ENCODE measurements at regions not wholly inside any gene's neighbourhood (a gene's known extent, or its start where the extent isn't known, plus 50 kb on each side); places are given as distances from the start of the nearest gene placed in this dataset.

DNA sequence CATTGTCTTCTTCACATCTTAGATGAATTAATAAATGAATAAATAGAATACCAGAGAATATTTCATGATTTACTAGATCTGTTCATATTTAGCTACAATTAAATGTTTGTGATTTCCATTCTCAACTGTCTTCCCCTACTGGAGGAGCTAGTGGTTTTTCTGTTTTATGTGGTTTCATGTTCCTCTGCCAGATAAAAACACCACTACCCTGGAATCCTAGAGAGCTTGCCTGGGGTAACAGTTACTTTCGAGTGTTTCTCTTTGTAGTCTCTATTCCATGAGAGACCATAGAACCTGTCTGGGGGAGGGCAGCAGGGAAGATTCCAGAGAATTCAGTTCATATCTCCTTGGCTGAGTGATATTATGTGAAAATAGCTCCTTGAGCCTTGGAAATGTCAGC is 349.2 kb downstream of the INSIG2 start:
- DNase-seq (ENCODE audit: low spot score) = no peak
- in situ Hi-C loops (cut with MboI; ENCODE audit: low pct_unique_long_range_greater_than_20kb, low sequenced_read_pairs, unreplicated experiment) = no loop called here
- TF ChIP-seq, protein P1, sequence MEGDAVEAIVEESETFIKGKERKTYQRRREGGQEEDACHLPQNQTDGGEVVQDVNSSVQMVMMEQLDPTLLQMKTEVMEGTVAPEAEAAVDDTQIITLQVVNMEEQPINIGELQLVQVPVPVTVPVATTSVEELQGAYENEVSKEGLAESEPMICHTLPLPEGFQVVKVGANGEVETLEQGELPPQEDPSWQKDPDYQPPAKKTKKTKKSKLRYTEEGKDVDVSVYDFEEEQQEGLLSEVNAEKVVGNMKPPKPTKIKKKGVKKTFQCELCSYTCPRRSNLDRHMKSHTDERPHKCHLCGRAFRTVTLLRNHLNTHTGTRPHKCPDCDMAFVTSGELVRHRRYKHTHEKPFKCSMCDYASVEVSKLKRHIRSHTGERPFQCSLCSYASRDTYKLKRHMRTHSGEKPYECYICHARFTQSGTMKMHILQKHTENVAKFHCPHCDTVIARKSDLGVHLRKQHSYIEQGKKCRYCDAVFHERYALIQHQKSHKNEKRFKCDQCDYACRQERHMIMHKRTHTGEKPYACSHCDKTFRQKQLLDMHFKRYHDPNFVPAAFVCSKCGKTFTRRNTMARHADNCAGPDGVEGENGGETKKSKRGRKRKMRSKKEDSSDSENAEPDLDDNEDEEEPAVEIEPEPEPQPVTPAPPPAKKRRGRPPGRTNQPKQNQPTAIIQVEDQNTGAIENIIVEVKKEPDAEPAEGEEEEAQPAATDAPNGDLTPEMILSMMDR (IDR thresholded peaks at IDR 0.05; ENCODE audit: extremely low read depth, insufficient read depth, missing control alignments) = no peak

DNA sequence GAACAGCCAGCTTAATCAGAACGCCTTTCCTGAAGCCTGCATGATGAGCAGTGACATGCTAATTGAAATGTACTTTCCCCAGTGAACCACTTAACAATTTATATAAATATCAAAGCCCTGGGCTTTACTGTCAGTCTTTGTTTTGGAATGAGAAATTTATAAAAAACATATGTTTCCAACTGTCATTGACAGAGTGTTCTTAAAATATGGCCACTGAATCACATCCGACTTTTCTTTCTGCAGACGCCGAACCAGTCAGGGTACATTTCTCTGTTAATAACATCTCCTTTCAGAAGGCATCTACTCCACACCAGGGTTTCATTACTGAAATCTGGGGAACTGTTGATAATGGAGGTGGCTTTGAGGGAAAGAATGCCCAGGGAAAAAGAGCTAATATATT is 343.7 kb downstream of the INSIG2 start:
- in situ Hi-C loops (cut with MboI; ENCODE audit: low pct_unique_long_range_greater_than_20kb, low sequenced_read_pairs, unreplicated experiment) = no loop called here
- DNase-seq (ENCODE audit: low spot score) = no peak
- TF ChIP-seq, protein P1 (IDR thresholded peaks at IDR 0.05; ENCODE audit: extremely low read depth, insufficient read depth, missing control alignments) = no peak

DNA sequence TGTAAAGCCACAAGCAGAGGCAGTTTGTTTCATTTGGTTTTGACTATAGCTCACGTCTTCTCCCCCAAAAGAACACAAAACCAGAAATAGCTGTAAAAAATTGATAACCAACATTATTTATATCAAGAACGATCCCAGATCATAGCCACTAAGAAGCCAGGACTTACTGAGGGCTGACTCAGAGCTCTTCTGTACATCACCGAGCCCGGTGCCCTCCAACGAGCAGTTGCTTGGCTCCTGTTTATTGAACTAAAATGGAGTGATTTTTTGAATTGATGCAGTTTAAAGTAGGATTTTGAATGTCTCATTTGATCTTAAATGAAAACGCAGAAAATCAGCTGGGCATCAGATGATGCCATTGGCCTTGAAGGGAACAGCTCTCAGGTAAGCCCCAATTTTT is 343.3 kb downstream of the INSIG2 start:
- in situ Hi-C loops (cut with MboI; ENCODE audit: low pct_unique_long_range_greater_than_20kb, low sequenced_read_pairs, unreplicated experiment) = no loop called here
- TF ChIP-seq, protein P1 (IDR thresholded peaks at IDR 0.05; ENCODE audit: extremely low read depth, insufficient read depth, missing control alignments) = no peak
- no peak for DNase-seq (ENCODE audit: low spot score)

DNA sequence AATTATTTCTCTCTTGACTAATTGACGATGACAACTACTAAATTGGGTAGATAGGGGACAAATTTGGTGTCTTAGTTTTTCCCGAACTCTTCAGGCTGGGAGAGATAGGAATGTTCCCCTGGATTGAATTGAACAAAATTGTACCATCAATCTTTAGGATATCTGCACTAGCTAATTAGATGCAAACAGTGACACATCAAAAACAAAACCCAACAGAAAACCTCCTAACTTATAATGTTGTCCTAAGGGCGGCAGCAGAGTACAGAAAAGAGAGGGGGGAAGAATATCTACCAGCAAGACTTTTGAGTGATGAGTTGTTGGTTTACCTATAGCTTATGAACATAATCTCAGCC is 342.9 kb downstream of the INSIG2 start:
- no peak for DNase-seq (ENCODE audit: low spot score)
- in situ Hi-C loops (cut with MboI; ENCODE audit: low pct_unique_long_range_greater_than_20kb, low sequenced_read_pairs, unreplicated experiment) = no loop called here
- TF ChIP-seq, protein P1 (IDR thresholded peaks at IDR 0.05; ENCODE audit: extremely low read depth, insufficient read depth, missing control alignments) = no peak

DNA sequence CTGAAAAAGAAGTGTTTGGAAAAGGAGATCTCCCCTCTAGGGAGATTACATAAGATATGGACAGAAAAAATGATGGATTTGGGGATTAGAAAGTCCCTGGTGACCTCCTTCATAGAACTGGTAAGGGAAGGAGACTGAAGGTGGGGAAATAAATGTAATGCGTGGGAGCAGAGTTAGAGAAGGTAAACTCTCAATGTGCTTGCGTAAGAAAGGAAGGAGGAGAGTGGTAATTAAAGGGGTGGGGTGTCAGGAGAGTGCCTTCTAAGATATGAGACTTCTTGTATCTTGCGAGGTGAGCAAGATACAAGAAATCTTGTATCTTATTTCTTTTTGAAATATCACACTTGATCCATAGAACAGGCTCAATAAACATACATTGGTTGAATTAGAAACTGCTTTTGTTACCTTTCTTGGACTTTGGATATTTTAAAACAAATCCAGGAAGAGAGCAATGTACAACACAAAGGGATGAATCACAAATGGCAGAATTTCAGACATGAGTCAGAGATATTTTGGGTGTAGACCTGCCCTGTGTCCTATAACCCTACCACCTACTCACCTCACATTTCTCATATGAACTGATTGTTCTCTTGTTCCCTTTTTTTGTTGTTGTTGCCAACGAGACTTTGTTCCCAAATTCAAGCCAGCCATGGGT is 342.4 kb downstream of the INSIG2 start:
- in situ Hi-C loops (cut with MboI; ENCODE audit: low pct_unique_long_range_greater_than_20kb, low sequenced_read_pairs, unreplicated experiment) = no loop called here
- TF ChIP-seq, protein P1 (IDR thresholded peaks at IDR 0.05; ENCODE audit: extremely low read depth, insufficient read depth, missing control alignments) = no peak
- no peak for DNase-seq (ENCODE audit: low spot score)

DNA sequence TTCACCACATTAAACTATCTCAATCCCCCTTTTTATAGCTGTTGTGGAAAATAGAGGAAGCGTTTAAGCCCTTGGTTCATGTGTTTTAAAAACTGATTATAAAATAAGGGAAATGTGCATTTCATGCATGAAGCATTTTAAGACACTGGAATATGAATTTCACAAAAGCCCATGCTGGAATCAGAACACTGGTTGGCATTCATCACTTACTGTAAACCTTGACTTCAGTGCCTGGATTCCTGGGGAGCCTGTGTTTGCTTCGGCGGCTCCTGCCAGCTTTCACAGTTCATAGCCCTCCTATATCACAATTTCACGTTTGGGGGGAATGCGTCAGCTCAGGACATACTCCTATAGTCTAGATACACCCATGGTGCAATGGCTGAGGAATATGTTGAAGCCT is 336.9 kb downstream of the INSIG2 start:
- no peak for DNase-seq (ENCODE audit: low spot score)
- in situ Hi-C loops (cut with MboI; ENCODE audit: low pct_unique_long_range_greater_than_20kb, low sequenced_read_pairs, unreplicated experiment) = no loop called here
- TF ChIP-seq, protein P1 (IDR thresholded peaks at IDR 0.05; ENCODE audit: extremely low read depth, insufficient read depth, missing control alignments) = no peak

DNA sequence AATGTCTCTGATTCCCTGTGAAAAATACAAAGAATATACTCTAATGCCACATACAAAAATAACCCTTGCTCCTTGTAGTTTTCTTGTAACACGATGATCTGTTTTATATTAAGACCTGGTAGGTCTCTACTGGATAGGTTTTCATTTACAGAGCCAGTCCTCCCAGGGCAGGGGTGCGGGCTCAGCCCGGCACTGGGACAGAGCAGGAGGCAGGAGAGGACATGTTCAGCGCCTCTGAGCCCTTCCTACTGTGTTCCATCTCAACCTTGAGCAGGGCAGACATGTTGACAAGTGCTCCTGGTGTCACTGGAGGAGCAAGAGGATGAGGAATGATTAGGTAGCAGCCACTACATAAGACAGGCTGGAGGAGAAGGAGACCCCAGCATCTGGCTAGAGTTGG is 335.5 kb downstream of the INSIG2 start:
- TF ChIP-seq, protein P1 (IDR thresholded peaks at IDR 0.05; ENCODE audit: extremely low read depth, insufficient read depth, missing control alignments) = no peak
- in situ Hi-C loops (cut with MboI; ENCODE audit: low pct_unique_long_range_greater_than_20kb, low sequenced_read_pairs, unreplicated experiment) = no loop called here
- no peak for DNase-seq (ENCODE audit: low spot score)

Data from GM13977 (cell line).